GM19240 (cell line): ENCODE measurements at regions not wholly inside any gene's neighbourhood (a gene's known extent, or its start where the extent isn't known, plus 50 kb on each side); places are given as distances from the start of the nearest gene placed in this dataset.
"Not testable (repeated sequence)": the region's sequence is repeated elsewhere in the genome, so short reads cannot be mapped to it uniquely, and the experiment has no call there.

Source experiments
- DNase-seq: peaks from one replicate; pipeline ENCODE4 v3.0.0; 2011; ENCODE audit warnings: low spot score; ENCODE audit not compliant: insufficient read length

DNA sequence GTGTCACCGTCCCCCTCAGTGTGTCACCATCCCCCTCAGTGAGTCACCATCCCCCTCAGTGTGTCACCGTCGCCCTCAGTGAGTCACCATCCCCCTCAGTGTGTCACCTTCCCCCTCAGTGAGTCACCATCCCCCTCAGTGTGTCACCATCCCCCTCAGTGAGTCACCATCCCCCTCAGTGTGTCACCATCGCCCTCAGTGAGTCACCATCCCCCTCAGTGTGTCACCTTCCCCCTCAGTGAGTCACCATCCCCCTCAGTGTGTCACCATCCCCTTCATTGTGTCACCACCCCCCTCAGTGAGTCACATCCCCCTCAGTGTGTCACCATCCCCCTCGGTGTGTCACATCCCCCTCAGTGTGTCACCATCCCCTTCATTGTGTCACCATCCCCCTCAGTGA is 486.1 kb upstream of the SALL3 start:
- not testable (repeated sequence) for DNase-seq

DNA sequence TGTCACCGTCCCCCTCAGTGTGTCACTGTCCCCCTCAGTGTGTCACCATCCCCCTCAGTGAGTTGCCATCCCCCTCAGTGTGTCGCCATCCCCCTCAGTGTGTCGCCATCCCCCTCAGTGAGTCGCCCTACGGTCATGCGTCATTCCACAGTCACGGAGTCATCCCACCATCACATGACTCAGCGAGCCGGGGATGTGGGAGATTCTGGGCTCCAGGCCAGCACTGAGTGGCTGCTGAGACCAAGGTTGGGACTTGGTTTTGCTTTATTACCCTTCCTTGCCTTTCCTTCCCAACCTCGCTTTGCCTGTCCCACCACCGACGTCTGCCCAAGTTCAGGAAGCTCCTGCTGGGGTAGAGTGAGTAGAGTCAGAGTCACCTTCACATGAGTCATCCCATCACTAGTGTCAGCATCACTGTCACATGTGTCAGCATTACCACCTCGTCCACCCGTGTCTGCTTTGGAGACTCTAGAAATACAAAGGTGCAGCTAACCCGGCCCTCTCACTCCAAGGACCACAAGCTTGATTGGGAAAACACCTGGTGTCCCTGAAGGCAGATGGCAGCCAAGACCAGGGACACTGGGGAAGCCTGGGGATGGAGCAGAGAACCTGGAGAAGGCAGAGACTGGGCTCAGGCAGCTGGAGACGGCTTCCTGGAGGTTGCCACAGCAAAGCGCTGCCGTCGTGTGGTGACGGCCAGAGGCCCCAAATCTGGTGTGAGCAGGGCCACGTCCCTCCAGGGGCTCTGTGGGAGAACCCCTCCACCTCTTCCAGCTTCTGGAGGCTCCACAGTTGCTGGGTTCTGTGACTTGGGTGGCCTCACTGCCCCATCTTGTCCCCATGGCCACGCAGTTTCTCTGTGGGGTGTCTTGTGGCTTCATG is 485.2 kb upstream of the SALL3 start:
- no peak for DNase-seq

DNA sequence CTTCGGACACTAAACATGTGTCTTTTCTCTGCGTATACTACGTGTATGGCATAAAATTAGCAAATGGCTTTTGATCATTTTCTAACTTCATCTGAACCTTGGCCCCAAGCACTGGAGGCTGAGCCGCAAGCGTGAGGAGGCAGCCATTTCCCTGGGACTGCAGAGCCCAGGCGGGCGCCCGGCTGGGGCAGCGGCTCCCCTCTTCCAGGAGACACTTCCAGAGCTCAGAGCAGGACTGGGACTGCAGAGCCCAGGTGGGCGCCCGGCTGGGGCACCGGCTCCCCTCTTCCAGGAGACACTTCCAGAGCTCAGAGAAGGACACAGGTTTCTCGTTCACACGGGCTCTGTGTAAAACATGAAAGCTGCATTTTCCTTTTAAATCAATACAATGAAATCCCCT is 484.1 kb upstream of the SALL3 start:
- no peak for DNase-seq

DNA sequence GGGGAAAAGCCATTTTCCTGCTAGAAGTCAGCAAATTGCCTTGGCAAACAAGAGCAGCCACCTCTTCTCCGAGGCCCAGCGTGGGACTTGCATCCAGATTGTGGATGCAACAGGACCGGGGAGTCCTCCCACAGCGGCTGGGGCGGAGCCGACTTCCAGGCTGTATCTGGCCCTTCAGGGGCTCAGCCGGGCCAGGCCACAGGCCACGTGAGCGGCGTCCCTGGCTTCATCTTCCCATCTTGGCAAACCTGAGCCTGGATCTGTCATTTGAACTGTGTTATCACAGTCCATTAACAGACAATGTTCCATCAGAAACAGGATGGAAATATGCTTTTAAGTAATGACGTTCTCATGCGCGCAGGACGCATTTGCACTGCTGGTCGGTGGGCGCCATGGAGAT is 483.5 kb upstream of the SALL3 start:
- no peak for DNase-seq

DNA sequence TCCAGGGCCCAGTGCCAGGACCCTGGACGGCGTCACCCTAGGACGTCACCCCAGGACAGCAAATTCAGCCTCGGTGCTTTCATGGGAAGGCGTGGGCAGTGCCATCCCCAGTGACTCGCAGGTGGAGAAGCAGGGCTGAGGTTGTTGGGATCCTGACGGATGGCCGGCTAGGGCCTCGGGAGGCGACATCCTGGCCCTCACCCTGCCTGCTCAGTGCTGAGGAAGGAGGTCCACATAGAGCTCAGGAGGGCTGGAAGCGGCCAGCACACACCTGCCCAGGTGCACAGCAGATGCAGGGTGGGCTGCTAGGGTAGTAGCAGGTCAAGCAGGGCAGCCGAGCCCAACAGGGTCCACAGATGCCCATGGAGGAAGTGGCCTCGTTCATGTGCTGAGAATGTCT is 482.0 kb upstream of the SALL3 start:
- no peak for DNase-seq

DNA sequence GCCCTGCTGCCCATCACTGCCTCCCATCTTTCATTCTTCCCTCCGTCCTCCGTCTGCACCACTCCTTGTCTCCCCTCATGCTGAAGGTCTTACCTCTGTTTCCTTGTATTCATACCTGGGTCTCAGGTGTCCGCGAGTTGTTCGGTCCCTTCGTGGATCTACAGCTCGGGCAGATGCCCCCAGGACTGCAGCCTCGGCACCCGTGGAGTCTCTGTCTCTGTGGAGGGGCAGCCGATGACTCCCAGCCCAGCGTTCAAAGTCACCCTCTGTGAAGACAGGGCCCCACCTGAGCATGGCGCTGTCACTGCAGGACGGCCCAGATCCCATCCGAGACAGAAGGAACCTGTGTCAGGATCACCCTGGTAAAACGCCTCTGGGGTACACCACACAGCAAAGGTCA is 480.0 kb upstream of the SALL3 start:
- no peak for DNase-seq

DNA sequence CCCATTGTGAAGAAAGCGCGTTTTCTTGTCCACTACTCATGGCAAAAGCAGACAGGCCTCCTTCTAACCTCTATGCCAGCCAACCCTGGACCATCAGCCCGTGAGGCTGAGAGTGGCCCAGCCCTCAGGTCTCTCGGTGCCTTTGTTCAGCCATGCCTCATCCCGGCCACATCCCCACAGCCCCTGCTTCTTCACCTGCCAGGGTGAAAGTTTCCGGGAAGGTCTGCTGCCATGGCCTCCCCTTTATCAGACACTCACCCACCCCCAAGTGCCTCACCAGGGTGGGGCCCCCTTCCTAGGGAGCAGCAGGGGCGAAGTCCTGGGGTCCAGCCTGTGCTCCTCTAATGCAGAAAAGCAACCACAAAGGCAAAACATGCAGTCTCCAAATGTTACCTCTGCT is 478.4 kb upstream of the SALL3 start:
- DNase-seq = no peak

DNA sequence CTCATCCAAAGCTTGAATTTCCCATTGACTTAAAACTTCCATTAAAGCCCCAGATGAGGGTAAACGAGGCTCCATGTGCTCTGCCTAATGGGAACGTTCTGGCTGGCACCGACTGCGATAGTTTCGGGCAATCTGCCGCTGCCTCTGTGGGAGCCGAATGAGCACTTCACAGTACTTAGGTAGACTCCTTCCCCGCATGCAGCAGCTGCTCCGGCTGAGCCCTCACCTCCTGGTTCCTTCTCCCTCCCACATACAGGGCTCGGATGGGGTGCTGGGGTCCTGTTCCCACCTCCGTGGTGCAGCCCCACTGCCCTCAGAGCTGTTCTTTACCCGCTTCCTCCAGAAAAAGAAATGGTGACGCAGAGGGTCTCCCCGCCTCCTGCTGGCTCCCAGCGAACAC is 476.5 kb upstream of the SALL3 start:
- DNase-seq = no peak

DNA sequence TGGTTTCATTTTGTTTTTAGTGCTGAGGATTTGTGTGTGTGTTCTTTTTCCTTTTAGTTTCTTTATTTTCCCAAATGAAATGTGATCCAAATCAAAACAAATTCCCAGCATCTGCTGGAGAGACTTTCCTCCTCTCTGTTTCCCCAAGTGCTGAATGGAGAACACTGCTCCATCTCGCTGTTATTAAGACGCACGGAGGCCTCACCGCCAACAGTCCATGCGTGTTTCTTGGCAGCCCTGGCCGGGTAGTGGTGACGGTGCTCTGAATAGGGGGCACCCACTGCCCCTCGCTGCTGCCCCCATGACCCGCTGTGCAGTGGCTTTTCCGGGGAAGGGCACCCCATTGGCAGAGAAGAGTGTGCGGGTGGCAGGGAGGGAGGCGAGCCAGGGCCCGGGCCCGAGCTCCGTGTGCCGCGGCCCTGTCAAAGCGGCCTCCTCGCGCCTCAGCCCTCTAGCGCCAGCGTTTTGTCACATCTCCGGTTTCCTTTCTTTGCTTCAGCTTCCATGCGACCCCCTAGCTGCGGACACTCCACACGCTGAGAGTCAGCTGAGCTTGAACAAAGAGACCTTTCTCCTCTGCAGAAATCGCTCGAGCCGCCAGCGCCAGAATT is 473.7 kb upstream of the SALL3 start:
- DNase-seq = no peak

DNA sequence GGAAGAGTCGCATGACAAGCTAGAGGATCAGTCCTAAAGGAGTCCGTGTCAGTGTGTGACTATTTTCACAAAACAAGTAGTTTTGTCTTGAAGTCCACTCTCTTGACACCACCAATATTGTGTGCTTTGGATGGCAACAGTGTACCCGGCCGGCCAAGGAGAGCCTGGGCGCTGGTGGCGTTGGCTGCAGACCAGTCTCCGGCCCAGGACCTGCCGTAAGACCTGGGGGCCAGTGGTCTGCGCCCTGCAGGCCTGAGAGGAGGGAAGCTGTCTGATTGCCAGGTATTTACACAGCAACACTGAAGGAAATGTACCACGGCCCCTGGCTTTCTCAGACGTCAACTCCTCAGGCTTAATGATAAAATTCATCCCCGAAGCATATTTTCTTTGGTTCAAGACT is 472.4 kb upstream of the SALL3 start:
- DNase-seq = no peak

DNA sequence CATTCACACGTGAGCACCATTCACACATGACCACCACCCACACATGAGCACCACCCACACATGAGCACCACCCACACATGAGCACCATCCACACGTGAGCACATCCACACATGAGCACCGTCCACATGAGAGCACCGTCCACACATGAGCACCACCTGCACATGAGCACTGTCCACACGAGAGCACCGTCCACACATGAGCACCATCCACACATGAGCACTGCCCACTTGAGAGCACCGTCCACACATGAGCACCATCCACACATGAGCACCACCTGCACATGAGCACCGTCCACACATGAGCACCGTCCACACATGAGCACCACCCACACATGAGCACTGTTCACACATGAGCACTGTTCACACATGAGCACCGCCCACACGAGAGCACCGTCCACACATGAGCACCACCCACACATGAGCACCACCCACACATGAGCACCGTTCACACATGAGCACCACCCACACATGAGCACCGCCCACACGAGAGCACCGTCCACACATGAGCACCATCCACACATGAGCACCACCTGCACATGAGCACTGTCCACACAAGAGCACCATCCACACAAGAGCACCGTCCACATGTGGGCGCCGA is 471.3 kb upstream of the SALL3 start:
- not testable (repeated sequence) for DNase-seq

DNA sequence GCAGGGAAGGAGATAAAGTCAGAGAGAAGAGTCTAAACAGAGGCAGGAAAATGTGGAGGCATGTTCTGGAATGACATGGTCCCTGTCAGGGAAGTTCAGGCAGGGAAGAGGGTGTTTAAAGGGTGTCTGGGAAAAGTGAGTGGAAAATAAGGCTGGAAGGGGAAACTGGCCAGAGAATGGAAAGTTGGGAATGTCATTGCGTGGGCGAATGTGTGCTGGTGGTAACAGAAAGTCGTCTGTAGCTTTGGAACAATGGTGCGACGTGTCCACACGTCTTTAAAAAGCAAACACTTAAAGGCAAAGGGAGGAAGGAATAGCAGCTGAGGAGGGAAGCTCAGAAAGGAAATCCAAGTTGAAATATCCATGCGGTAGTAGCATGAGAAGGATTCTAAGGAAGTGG is 469.5 kb upstream of the SALL3 start:
- no peak for DNase-seq

DNA sequence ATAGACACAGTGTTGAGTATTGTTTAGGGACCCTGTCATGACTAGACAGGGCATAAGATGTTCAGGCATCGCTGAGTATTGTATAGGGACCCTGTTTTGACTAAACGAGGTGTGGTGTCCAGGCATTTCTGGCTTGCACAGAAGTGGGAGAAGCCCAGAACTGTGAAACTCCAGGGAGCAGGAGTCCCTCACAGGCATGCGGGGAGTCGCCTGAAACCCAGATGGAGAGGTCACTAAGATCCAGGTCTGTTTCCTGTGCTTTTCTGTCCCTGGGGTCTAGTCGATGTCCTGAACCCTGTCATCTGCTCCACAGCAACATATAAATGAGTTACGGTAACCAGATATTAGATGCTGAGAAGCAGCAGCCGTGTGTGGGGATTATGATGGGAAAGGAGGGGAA is 469.0 kb upstream of the SALL3 start:
- no peak for DNase-seq

DNA sequence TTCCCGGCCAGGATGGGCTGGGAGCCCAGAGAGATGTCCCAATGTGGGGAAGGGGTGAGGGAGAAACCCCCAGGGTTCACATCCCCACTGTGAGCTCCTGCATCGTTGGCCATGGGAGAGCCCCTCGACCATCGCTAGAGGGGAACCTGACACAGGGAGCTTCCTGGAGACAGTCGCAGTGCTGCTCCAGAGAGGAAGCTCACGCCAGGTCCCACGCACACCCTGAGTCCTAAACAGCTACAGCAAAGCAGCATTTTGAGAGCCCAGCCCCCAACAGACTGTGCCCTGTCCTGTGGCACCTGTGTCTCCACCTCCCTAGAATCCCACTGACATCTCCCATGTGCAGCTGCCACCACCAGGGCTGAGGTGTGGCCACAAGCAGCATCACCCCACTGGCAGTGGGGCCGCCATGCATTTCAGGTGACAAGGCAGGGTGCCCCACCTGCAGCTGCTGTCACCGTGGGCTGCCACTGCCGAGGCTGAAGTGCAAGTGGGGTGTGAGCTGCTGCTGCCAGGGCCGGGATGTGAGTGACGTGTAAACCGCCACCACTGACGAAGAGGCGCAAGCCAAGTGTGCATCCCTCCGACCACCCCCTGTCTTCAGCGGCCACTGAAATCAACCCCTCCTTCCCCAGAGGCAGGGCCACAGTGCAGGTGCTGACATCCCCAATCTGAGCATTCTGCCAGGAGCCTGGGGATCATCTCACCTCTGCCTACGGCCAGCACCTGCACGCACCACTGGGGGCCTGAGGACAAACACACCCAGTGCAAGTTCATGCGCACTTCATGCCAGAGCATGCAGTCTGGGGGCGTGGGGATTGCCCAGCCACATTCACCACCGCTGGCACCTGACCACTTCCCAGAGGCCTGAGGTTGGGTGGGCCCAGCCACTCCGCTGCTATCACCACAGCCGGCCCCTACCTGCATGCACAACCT is 467.7 kb upstream of the SALL3 start:
- no peak for DNase-seq

DNA sequence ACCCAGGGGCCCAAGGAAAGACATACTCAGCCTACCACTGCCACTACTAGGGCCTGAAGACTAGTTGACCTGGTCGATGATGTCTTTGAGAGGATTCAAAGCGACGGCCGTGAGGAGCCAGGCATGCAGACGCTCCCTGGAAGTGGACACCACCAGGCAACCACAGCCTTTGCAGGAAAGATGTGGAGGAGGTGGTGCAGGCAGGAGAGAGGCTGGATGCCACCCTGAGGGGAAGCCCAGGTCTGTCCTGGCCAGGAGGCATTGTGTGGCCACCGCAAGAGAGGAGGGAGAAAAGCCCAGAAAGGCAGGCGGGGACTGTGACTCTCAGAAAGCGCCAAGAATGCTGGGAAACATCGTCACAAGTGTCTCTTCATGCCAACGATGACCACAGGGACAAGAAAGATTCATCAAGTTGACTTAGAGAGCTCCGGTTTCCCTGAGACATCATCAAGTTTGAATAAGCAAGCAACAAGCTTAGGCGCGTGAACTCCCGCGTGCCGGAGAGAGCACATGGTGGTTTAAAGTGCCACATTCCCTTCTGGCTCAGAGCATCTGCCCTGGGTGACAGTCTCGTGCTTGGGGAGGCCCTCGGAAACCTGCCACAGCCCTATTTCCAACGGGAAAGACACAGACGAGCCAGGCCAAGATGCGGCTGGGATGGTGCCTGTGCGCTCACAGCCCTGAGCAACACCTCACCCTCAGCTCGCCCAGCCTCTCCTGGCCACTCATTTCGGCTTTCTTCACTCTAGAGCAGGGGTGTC is 464.5 kb upstream of the SALL3 start:
- DNase-seq = no peak

DNA sequence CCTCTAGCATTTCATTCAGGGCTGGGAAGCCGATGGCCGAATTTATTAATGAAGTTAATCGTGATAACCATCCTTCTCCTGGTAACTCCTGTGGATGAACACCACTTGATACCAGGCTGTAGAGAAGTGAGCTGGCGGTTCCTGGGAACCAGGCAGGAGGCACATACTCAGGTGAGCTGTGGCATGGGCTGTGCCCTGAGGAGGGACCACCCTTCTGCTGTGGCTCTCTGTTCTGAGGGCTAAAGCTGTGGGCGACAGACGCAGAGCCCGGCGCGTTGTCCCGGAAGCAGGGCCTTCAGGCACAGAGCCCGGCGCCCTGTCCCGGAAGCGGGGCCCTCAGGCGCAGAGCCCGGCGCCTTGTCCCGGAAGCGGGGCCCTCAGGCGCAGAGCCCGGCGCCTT is 462.3 kb upstream of the SALL3 start:
- DNase-seq = no peak

DNA sequence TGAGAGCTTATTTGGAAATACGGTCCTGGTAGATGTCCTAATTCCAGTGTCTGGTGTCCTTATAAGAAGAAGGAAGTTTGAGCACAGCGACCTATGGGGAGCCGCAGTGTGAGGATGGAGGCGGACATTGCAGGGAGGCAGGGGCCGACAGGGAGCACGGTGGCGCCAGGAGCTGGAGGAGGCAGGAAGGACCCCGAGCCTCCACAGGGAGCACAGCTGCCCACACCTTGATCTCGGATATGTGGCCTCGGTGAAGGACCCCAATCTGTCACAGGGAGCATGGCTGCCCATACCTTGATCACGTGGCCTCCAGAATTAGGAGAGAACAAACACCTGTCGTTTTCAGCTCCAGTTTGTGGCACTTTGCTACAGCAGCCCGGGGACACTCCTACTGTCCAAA is 461.6 kb upstream of the SALL3 start:
- no peak for DNase-seq

DNA sequence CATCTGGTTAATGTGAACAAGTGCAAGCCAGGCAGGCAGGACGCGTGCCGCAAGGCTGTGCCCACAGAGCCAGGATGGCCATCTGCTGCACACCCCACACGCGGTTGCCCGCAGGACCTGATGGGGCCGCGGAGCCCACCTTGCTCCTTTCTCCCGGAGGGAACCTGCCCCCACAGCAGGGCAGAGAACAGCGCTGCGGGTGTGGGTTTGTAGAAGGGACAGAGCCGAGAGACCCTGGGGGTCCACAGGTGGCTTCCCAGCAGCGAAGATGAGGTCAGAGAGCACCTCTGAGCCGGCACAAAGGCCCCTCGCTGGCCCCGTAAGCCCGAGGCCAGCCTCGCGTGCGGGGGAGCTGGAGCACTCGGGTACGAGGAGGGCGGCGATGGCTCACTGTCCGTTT is 460.8 kb upstream of the SALL3 start:
- DNase-seq = no peak

DNA sequence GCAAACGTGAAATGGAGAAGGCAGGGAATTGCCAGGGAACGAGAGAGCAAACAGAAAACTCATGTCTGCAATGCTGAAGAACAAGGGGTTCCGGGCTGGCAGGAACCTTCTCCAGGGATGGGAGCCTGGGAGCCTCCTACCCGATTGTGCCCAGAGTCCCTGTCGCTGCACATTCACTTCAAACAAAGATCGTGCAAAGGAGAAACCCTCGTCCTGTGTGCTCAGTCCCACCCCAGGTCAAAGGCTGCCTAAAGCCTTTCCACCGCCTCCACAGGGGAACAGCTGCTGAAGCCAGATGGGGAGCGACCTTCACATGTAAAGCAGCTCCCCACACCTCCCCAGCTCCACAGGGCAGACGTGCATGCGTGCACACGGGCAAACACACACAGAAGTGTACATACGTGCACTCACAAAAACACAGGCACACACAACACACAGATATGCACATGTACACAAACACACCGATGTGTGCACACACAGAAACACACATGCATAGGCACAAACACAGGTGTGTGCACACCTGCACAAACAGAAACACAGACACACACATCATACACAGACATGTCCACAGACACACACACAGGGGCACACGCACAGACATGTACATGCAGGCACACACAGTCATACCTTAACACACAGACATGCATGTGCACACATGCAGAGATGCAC is 460.1 kb upstream of the SALL3 start:
- DNase-seq = no peak

DNA sequence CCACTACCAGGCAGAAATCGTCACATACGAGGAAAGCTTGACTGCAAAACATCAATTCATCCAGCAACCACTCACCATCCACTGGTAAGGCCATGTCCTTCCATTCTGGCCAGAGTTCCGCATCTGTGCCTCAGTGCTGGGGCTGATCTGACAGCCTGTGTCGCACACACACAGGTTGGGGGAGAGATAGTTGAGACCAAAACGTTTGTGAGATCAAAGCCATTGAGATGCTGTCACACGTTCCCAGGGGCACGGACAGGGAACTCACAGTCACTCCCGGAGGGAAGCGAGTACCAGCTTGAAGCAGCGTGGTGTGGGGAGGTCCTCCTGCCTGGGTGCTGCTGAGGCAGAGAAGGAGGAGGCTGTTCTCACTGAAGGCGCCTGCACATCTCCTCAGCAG is 458.5 kb upstream of the SALL3 start:
- no peak for DNase-seq
